SH-SY5Y (cell line): ENCODE measurements at regions not wholly inside any gene's neighbourhood (a gene's known extent, or its start where the extent isn't known, plus 50 kb on each side); places are given as distances from the start of the nearest gene placed in this dataset.

Experiments
- GATA2 ChIP-seq: IDR thresholded peaks from 2 replicates; pipeline ENCODE4 v1.6.1; 2011; ENCODE audit warnings: mild to moderate bottlenecking, low read depth, low read length
- GATA3 ChIP-seq: IDR thresholded peaks from 2 replicates; pipeline ENCODE4 v1.6.1; 2011; ENCODE audit warnings: low read depth, mild to moderate bottlenecking, low read length, moderate library complexity

DNA sequence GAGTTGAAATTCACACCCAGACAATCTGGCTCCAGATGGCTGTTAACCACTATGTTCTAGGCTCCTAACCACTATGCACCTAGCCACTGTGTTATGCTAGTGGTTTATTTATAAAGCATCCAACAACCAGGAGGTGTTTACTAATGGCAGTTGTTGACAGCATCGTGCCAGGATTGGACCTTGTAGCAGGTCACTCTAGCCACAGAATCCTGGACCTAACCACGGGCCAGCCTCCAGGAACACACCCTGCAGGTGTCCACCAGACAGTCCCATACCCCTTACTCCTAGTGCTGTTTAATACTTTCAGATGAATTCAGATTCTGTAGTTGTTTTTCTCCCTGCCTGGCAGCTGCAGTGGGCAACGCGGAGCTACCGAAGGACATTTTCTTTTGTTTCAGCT, 109.4 kb upstream of the MYL2 start:
- TF ChIP-seq GATA3, result no peak
- TF ChIP-seq GATA2, result no peak
